Tibial nerve (tissue), 4 donors: ENCODE measurements at regions not wholly inside any gene's neighbourhood (a gene's known extent, or its start where the extent isn't known, plus 50 kb on each side); places are given as distances from the start of the nearest gene placed in this dataset.

Experiments
- DNase-seq, 2 donors: peaks; one replicate each; pipeline ENCODE4 v3.0.0-alpha.2; 2019; ENCODE audit warnings: low spot score in 2 of 2
- H3K27ac ChIP-seq, 4 donors: fragments of 200-600 bp; sonication (generic) in 3 of 4; one replicate each; pipeline ENCODE4 v1.5.1; 2017 to 2019; ENCODE audit warnings: mild to moderate bottlenecking in 1 of 4
- H3K27me3 ChIP-seq, 2 donors: fragments of 200-600 bp; sonication (generic) in 1 of 2; one replicate each; pipeline versions ENCODE4 v1.5.1 to v1.6.0; 2017 to 2019
- H3K36me3 ChIP-seq, 3 donors: fragments of 200-600 bp; sonication (generic); one replicate each; pipeline ENCODE4 v1.5.1; 2018 to 2019
- H3K4me1 ChIP-seq, 4 donors: fragments of 200-600 bp; sonication (generic) in 3 of 4; one replicate each; pipeline ENCODE4 v1.5.1; 2017 to 2019
- H3K4me3 ChIP-seq, 4 donors: fragments of 200-600 bp; sonication (generic) in 3 of 4; one replicate each; pipeline ENCODE4 v1.5.1; 2017 to 2019; ENCODE audit warnings: mild to moderate bottlenecking in 1 of 4, moderate library complexity in 1 of 4
- H3K9me3 ChIP-seq, 4 donors: fragments of 200-600 bp; sonication (generic) in 3 of 4; one replicate each; pipeline ENCODE4 v1.5.1; 2017 to 2019
- CTCF ChIP-seq, 5 experiments: fragments of 200-600 bp in 3 of 5; fragments of 450-650 bp in 2 of 5; sonication (generic) in 3 of 5; IDR thresholded peaks; one replicate each; pipeline ENCODE4 v1.5.1; 2016 to 2019; ENCODE audit warnings: antibody characterized with exemption in 5 of 5, mild to moderate bottlenecking in 3 of 5, moderate library complexity in 2 of 5
- EP300 ChIP-seq, 2 donors: sonication (generic); formaldehyde crosslinking; IDR thresholded peaks; one replicate each; pipeline ENCODE4 v1.6.1; 2017; ENCODE audit warnings: antibody characterized with exemption in 2 of 2, mild to moderate bottlenecking in 1 of 2
- POLR2A ChIP-seq, 2 donors: fragments of 450-650 bp; IDR thresholded peaks; one replicate each; pipeline ENCODE4 v1.6.1; 2017; ENCODE audit warnings: antibody characterized with exemption in 2 of 2, mild to moderate bottlenecking in 2 of 2, moderate library complexity in 2 of 2
- WGBS, 2 donors: methylation state at CpG; one replicate each; pipeline ENCODE4 v1.1.5; 2018; 5-methylcytosine and 5-hydroxymethylcytosine counted together

DNA sequence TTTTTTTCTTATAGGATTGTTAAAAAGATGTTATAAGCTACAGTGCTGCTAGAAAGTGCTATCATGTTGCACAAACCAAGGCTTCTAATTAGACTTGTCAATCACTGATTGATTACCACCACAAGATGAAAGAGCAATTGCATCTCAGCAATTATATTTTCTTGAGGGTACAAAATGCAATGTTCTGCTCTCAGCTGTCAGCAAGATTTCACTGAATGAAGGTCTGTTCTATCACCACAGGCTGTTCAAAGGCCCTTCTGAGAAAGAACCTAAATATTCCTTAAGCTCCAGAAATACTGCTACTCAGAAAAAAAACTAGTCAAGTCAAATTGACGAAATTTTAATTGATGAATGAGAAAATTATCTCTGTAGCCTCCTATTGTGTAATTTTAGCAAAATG, 301.9 kb upstream of the KYNU start:
- TF ChIP-seq EP300 (IDR thresholded peaks at IDR 0.05) = no peak
- TF ChIP-seq CTCF (IDR thresholded peaks at IDR 0.05) = no peak
- TF ChIP-seq POLR2A (IDR thresholded peaks at IDR 0.05) = no peak
- Histone ChIP-seq H3K27ac (no peak overlapping the region), H3K9me3 (no peaks in the 10 kb centered on the region), H3K36me3 (no peaks in the 10 kb centered on the region), H3K4me1 (no peaks in the 10 kb centered on the region), H3K4me3 (no peak overlapping the region), H3K27me3 (no peaks in the 10 kb centered on the region)
- 28 to 56% methylated on average over 1 of the region's 1 CpG for WGBS, 2 donors
- no peak for DNase-seq

- DNase-seq = no peak
Observed at GRCh38 chr2:142574388-142574787, 303.1 kb upstream of the KYNU start.

DNA sequence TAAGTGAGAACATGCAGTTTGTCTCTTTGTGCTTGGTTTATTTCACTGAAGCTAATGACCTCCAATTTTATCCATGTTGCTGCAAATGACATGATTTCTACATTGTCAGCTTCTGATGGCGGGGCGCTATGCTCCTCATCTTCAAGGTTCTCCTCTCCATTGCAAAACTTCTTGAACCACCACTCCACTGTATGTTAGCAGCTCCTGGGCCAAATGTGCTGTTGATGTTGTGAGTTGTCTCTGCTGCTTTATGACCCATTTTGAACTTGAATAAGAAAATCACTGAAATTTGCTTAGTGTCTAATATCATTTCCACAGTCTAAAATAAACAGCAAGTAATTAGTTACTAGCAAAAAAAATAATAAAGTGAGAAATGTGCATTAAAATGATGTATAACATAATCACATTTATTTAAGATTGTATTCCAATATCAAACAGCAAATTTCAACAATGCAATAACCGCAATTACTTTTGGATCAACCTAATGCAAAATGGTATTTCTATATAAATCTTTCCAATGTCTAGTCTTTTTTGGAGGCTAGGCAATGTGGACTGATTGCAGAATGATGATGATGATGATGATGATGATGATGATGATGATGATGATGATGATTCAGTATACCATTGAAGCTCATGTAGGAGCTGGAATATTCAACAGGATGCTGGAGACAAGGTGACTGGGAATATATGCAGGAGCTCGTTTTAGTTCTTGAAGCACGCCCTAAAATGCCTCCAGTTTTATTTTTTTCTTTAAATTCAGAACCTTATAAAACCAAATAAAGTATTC, 304.9 kb upstream of the KYNU start:
- TF ChIP-seq POLR2A (IDR thresholded peaks at IDR 0.05) = no peak
- TF ChIP-seq EP300 (IDR thresholded peaks at IDR 0.05) = no peak
- no peak for TF ChIP-seq CTCF (IDR thresholded peaks at IDR 0.05)
- H3K36me3 ChIP-seq = no peaks in the 10 kb centered on the region
- no peaks in the 10 kb centered on the region for H3K9me3 ChIP-seq
- no peak overlapping the region for H3K27ac ChIP-seq
- WGBS, 2 donors = 89 to 92% methylated on average over 5 of the region's 5 CpGs
- H3K4me1 ChIP-seq = no peaks in the 10 kb centered on the region
- DNase-seq = no peak
- H3K4me3 ChIP-seq = no peak overlapping the region
- no peaks in the 10 kb centered on the region for H3K27me3 ChIP-seq

More at GRCh38 chr2:142574388-142574787, 303.1 kb upstream of the KYNU start:
- H3K4me3 ChIP-seq = no peak overlapping the region
- no peak overlapping the region for H3K27ac ChIP-seq
- H3K9me3 ChIP-seq = no peaks in the 10 kb centered on the region
- no peaks in the 10 kb centered on the region for H3K36me3 ChIP-seq
- TF ChIP-seq POLR2A (IDR thresholded peaks at IDR 0.05) = no peak
- no peak for TF ChIP-seq CTCF (IDR thresholded peaks at IDR 0.05)
- TF ChIP-seq EP300 (IDR thresholded peaks at IDR 0.05) = no peak
- no peaks in the 10 kb centered on the region for H3K27me3 ChIP-seq
- no peaks in the 10 kb centered on the region for H3K4me1 ChIP-seq

DNA sequence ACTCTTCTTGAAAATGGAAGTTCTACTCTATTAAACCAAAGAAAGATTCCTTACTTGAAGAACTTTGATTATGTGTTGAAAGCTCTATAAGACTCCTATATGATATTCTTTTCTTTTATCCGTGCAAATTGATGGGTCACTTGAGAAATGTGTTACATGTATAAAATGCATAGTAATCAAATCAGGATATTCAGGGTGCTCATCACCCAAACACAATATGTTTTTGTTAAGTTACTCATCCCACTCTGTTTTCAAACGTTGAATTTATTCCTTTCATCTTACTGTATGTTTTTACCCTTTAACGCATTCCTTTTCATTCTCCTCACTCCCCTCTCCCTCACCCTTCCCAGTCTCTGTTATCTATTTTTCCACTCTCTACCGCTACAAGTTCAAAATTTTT, 305.5 kb upstream of the KYNU start:
- 61 to 63% methylated on average over 4 of the region's 4 CpGs for WGBS, 2 donors
- Histone ChIP-seq H3K27me3 (no peaks in the 10 kb centered on the region), H3K4me1 (no peaks in the 10 kb centered on the region), H3K9me3 (no peaks in the 10 kb centered on the region), H3K36me3 (no peaks in the 10 kb centered on the region), H3K27ac (no peak overlapping the region), H3K4me3 (no peak overlapping the region)
- TF ChIP-seq EP300 (IDR thresholded peaks at IDR 0.05) (no peak), POLR2A (IDR thresholded peaks at IDR 0.05) (no peak), CTCF (IDR thresholded peaks at IDR 0.05) (no peak)
- DNase-seq = no peak

GRCh38 chr2:142562900-142563299, 314.6 kb upstream of the KYNU start:
- TF ChIP-seq CTCF (IDR thresholded peaks at IDR 0.05) (no peak), POLR2A (IDR thresholded peaks at IDR 0.05) (no peak), EP300 (IDR thresholded peaks at IDR 0.05) (no peak)
- Histone ChIP-seq H3K27me3 (no peaks in the 10 kb centered on the region), H3K4me1 (no peaks in the 10 kb centered on the region), H3K9me3 (peaks cover 0 to 5% (median 0%) of the 10 kb centered on the region in 4 donors), H3K27ac (no peak overlapping the region), H3K4me3 (no peak overlapping the region), H3K36me3 (no peaks in the 10 kb centered on the region)
- DNase-seq = no peak
- WGBS, 2 donors = 91 to 98% methylated on average over 7 to 8 of the region's 8 CpGs
